GM12878 (cell line): ENCODE measurements at regions not wholly inside any gene's neighbourhood (a gene's known extent, or its start where the extent isn't known, plus 50 kb on each side); places are given as distances from the start of the nearest gene placed in this dataset.

Experiments
- ATAC-seq: fragments of 200-7000 bp; cut with Tn5 transposase; 3 replicates; pipeline ENCODE4 v1.9.1; 2020; ENCODE audit warnings: mild to moderate bottlenecking, moderate library complexity
- BruUV-seq: library from RNA; stranded (reverse); fragments of 400-500 nt; replicated peaks from 2 replicates; lab custom pipeline; 2021; lab: Mats Ljungman, UMichigan
- CTCF ChIA-PET: fragments of 300-600 bp; sonication (Branson Sonifier 250); formaldehyde crosslinking; extraction: SDS; loops from one replicate; lab custom pipeline; 2021; ENCODE audit warnings: inconsistent platforms; lab: Yijun Ruan, JAX
- POLR2A ChIA-PET: fragments of 350-600 bp; formaldehyde crosslinking; extraction: SDS; loops from one replicate; lab custom pipeline; 2021; ENCODE audit warnings: inconsistent platforms; lab: Charles Lee
- RAD21 ChIA-PET: fragments of 300-600 bp; sonication (Branson Sonifier 250); formaldehyde crosslinking; loops from one replicate; lab custom pipeline; 2023; ENCODE audit warnings: antibody characterized with exemption; ENCODE audit not compliant: unreplicated experiment; lab: Charles Lee
- SMC1A ChIA-PET: fragments of 300-600 bp; sonication (Branson Sonifier 250); formaldehyde crosslinking; loops from one replicate; lab custom pipeline; 2023; ENCODE audit not compliant: unreplicated experiment, uncharacterized antibody; lab: Charles Lee
- DNase-seq: peaks from one replicate; pipeline ENCODE4 v3.0.0-alpha.2; 2011; ENCODE audit warnings: low read depth, low spot score
- FAIRE-seq: peaks from 3 replicates; lab custom pipeline; 2011; peaks lifted over from hg19 to GRCh38; lab: Jason Lieb, UNC
- H2AFZ ChIP-seq: 2 replicates; pipeline ENCODE4 v1.6.0; 2011; ENCODE audit warnings: low read depth, low read length, control low read depth; ENCODE audit not compliant: control insufficient read depth
- H3K27ac ChIP-seq: 2 replicates; pipeline ENCODE4 v1.5.1; 2011; ENCODE audit warnings: control low read depth; ENCODE audit not compliant: control insufficient read depth, insufficient read depth
- H3K27me3 ChIP-seq, 2 experiments: replicated peaks in 1 of 2; 2 replicates each; pipeline versions ENCODE4 v1.6.0 to v1.6.1; 2011; ENCODE audit warnings: low read length in 1 of 2; ENCODE audit not compliant: control insufficient read depth in 2 of 2, insufficient read depth in 2 of 2
- H3K36me3 ChIP-seq, 2 experiments: 2 replicates each; pipeline ENCODE4 v1.5.1; 2011; ENCODE audit warnings: low read length in 1 of 2; ENCODE audit not compliant: control insufficient read depth in 2 of 2, insufficient read depth in 2 of 2
- H3K4me1 ChIP-seq: 2 replicates; pipeline ENCODE4 v1.6.1; 2011; ENCODE audit warnings: mild to moderate bottlenecking, low read length, moderate library complexity, mixed read lengths; ENCODE audit not compliant: control insufficient read depth, insufficient read depth
- H3K4me2 ChIP-seq: 2 replicates; pipeline ENCODE4 v1.6.0; 2011; ENCODE audit warnings: control low read depth; ENCODE audit not compliant: control insufficient read depth, insufficient read depth
- H3K4me3 ChIP-seq: fragments of 200-600 bp; sonication (generic); 2 replicates; pipeline ENCODE4 v1.5.1; 2016
- H3K79me2 ChIP-seq: 2 replicates; pipeline ENCODE4 v1.6.0; 2011; ENCODE audit warnings: low read length; ENCODE audit not compliant: control insufficient read depth, insufficient read depth
- H3K9ac ChIP-seq: 2 replicates; pipeline ENCODE4 v1.8.0; 2011; ENCODE audit warnings: low read length, control low read depth, mixed read lengths; ENCODE audit not compliant: control insufficient read depth, insufficient read depth
- H3K9me3 ChIP-seq: replicated peaks from 3 replicates; pipeline ENCODE4 v1.5.1; 2011; ENCODE audit warnings: mild to moderate bottlenecking, low read length; ENCODE audit not compliant: control insufficient read depth, insufficient read depth
- H4K20me1 ChIP-seq: 2 replicates; pipeline ENCODE4 v1.6.0; 2011; ENCODE audit not compliant: control insufficient read depth, insufficient read depth
- BMI1 ChIP-seq: fragments of 450-650 bp; IDR thresholded peaks from 2 replicates; pipeline ENCODE4 v1.6.1; 2016; ENCODE audit warnings: mild to moderate bottlenecking, moderate library complexity, borderline replicate concordance
- CREM ChIP-seq: IDR thresholded peaks from 2 replicates; pipeline ENCODE4 v1.6.1; 2014; ENCODE audit warnings: antibody characterized with exemption, low read depth
- HCFC1 ChIP-seq: fragments of 150-350 bp; IDR thresholded peaks from 2 replicates; pipeline ENCODE4 v1.6.1; 2014; ENCODE audit warnings: low read length
- IRF4 ChIP-seq: IDR thresholded peaks from 2 replicates; pipeline ENCODE4 v1.6.1; 2011; ENCODE audit warnings: low read depth, low read length
- MYB ChIP-seq: fragments of 150-350 bp; IDR thresholded peaks from 2 replicates; pipeline ENCODE4 v1.6.1; 2014; ENCODE audit warnings: mild to moderate bottlenecking, low read depth, low read length, borderline replicate concordance
- NR2F1 ChIP-seq: fragments of 450-650 bp; conservative IDR thresholded peaks from 2 replicates; pipeline ENCODE4 v1.6.1; 2017; ENCODE audit warnings: mild to moderate bottlenecking
- NRF1 ChIP-seq: conservative IDR thresholded peaks from 2 replicates; pipeline ENCODE4 v1.6.1; 2011; ENCODE audit warnings: mild to moderate bottlenecking, low read depth, low read length, improper control_type of control experiment
- POU2F2 ChIP-seq: IDR thresholded peaks from 3 replicates; pipeline ENCODE4 v1.6.1; 2011; ENCODE audit warnings: low read depth, mild to moderate bottlenecking, low read length, borderline replicate concordance
- SMAD1 ChIP-seq: fragments of 450-650 bp; IDR thresholded peaks from 2 replicates; pipeline ENCODE4 v1.6.1; 2018; ENCODE audit warnings: mild to moderate bottlenecking, low read depth; ENCODE audit not compliant: partially characterized antibody
- SMC3 ChIP-seq: IDR thresholded peaks from 2 replicates; pipeline ENCODE4 v1.6.1; 2011; ENCODE audit warnings: low read length, improper control_type of control experiment, borderline replicate concordance
- SUZ12 ChIP-seq: fragments of 200-600 bp; sonication (generic); IDR thresholded peaks from one replicate; pipeline ENCODE4 v1.6.1; 2018; ENCODE audit warnings: antibody characterized with exemption, mild to moderate bottlenecking; ENCODE audit not compliant: unreplicated experiment
- YBX1 ChIP-seq: fragments of 450-650 bp; IDR thresholded peaks from 2 replicates; pipeline ENCODE4 v1.6.1; 2016; ENCODE audit warnings: antibody characterized with exemption
- ZNF622 ChIP-seq: fragments of 450-650 bp; IDR thresholded peaks from 2 replicates; pipeline ENCODE4 v1.6.1; 2017; ENCODE audit warnings: mild to moderate bottlenecking, inconsistent platforms
- WGBS: methylation state at CpG from one replicate; pipeline ENCODE4 v1.1.6; 2016; ENCODE audit warnings: low lambda C conversion rate; ENCODE audit not compliant: insufficient replicate concordance, insufficient coverage; ENCODE audit errors: missing lambda C conversion rate; 5-methylcytosine and 5-hydroxymethylcytosine counted together
- in situ Hi-C: fragments of 300-500 bp; cut with MboI; formaldehyde crosslinking; loops from 9 replicates; pipeline ENCODE4 v1.14.3; 2018; ENCODE audit warnings: mixed read lengths
- intact Hi-C: fragments of 100-400 bp; cut with micrococcal nuclease; formaldehyde crosslinking; loops from one replicate; pipeline ENCODE4 v1.14.2; 2022; ENCODE audit not compliant: unreplicated experiment
- TF ChIP-seq, protein P1 (sequence below): fragments of 450-650 bp; formaldehyde crosslinking; IDR thresholded peaks from 2 replicates; pipeline ENCODE4 v1.4.0; 2020; ENCODE audit warnings: mild to moderate bottlenecking, moderate library complexity
- TF ChIP-seq, protein P2 (sequence below): IDR thresholded peaks from 2 replicates; pipeline ENCODE4 v1.6.1; 2011; ENCODE audit warnings: borderline replicate concordance, low read depth, mild to moderate bottlenecking, moderate library complexity, mixed read lengths, low read length; ENCODE audit not compliant: insufficient read depth; ENCODE audit errors: extremely low read length

- DNase-seq, result no peak
Observed at GRCh38 chr7:3164380-3164792, 120.7 kb upstream of the CARD11 start.

GRCh38 chr7:3165681-3166580 lies 122.3 kb upstream of the CARD11 start:
- DNase-seq, result no peak
- FAIRE-seq, result no peak
- no peak overlapping the region for H3K27ac ChIP-seq
- no peak for ATAC-seq
- no peaks in the 10 kb centered on the region for H3K4me1 ChIP-seq
- H3K9ac ChIP-seq, result no peak overlapping the region
- 41% methylated on average over 21 of the region's 21 CpGs for WGBS
- H3K27me3 ChIP-seq, result no peaks in the 10 kb centered on the region; a peak in 2 of 4 replicates
- CTCF ChIA-PET, result no interaction called here
- H3K4me2 ChIP-seq, result no peak overlapping the region
- H3K79me2 ChIP-seq, result no peaks in the 10 kb centered on the region
- BruUV-seq, result no TSS peak
- SMC1A ChIA-PET, result no interaction called here
- no peaks in the 10 kb centered on the region for H4K20me1 ChIP-seq
- no peaks in the 10 kb centered on the region for H3K9me3 ChIP-seq
- no peak overlapping the region for H2AFZ ChIP-seq
- in situ Hi-C loops (no loop called here), intact Hi-C loops (no loop called here)
- RAD21 ChIA-PET, result no interaction called here
- no peak overlapping the region for H3K4me3 ChIP-seq
- no peaks in the 10 kb centered on the region for H3K36me3 ChIP-seq
- POLR2A ChIA-PET, result no interaction called here
- no peak for TF ChIP-seq NR2F1
- TF ChIP-seq, protein P1, sequence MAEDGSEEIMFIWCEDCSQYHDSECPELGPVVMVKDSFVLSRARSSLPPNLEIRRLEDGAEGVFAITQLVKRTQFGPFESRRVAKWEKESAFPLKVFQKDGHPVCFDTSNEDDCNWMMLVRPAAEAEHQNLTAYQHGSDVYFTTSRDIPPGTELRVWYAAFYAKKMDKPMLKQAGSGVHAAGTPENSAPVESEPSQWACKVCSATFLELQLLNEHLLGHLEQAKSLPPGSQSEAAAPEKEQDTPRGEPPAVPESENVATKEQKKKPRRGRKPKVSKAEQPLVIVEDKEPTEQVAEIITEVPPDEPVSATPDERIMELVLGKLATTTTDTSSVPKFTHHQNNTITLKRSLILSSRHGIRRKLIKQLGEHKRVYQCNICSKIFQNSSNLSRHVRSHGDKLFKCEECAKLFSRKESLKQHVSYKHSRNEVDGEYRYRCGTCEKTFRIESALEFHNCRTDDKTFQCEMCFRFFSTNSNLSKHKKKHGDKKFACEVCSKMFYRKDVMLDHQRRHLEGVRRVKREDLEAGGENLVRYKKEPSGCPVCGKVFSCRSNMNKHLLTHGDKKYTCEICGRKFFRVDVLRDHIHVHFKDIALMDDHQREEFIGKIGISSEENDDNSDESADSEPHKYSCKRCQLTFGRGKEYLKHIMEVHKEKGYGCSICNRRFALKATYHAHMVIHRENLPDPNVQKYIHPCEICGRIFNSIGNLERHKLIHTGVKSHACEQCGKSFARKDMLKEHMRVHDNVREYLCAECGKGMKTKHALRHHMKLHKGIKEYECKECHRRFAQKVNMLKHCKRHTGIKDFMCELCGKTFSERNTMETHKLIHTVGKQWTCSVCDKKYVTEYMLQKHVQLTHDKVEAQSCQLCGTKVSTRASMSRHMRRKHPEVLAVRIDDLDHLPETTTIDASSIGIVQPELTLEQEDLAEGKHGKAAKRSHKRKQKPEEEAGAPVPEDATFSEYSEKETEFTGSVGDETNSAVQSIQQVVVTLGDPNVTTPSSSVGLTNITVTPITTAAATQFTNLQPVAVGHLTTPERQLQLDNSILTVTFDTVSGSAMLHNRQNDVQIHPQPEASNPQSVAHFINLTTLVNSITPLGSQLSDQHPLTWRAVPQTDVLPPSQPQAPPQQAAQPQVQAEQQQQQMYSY (CRISPR knock-in tag), result no peak
- no peak for TF ChIP-seq MYB
- TF ChIP-seq CREM, result no peak
- TF ChIP-seq NRF1, result no peak
- no peak for TF ChIP-seq SMC3
- no peak for TF ChIP-seq ZNF622
- TF ChIP-seq YBX1, result no peak
- no peak for TF ChIP-seq SUZ12
- TF ChIP-seq SMAD1, result no peak
- TF ChIP-seq POU2F2, result no peak

More at GRCh38 chr7:3164380-3164792, 120.7 kb upstream of the CARD11 start:
- TF ChIP-seq HCFC1 (no peak), IRF4 (no peak), BMI1 (no peak)
- TF ChIP-seq, protein P2, sequence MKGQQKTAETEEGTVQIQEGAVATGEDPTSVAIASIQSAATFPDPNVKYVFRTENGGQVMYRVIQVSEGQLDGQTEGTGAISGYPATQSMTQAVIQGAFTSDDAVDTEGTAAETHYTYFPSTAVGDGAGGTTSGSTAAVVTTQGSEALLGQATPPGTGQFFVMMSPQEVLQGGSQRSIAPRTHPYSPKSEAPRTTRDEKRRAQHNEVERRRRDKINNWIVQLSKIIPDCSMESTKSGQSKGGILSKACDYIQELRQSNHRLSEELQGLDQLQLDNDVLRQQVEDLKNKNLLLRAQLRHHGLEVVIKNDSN, result no peak
- TF ChIP-seq, all 136 proteins: peak for 0
- Histone ChIP-seq H3K79me2 (no peaks in the 10 kb centered on the region), H2AFZ (no peak overlapping the region), H3K4me3 (no peak overlapping the region), H3K27me3 (no peaks in the 10 kb centered on the region; a peak in 1 of 4 replicates), H3K27ac (no peak overlapping the region), H4K20me1 (no peaks in the 10 kb centered on the region), H3K4me2 (no peak overlapping the region), H3K9me3 (no peaks in the 10 kb centered on the region), H3K9ac (no peak overlapping the region), H3K4me1 (no peaks in the 10 kb centered on the region), H3K36me3 (no peaks in the 10 kb centered on the region)
- in situ Hi-C loops, result no loop called here
- intact Hi-C loops, result no loop called here
- ATAC-seq (no peak), FAIRE-seq (no peak)
- WGBS, result 30% methylated on average over 10 of the region's 10 CpGs
- SMC1A ChIA-PET, result no interaction called here
- RAD21 ChIA-PET, result no interaction called here
- POLR2A ChIA-PET, result no interaction called here
- CTCF ChIA-PET, result interaction anchor here (1.4 kb wide), 1 partner anchor 99 kb away, joined by 4 read pairs; no protein-coding TSS in a partner anchor
- BruUV-seq, result no TSS peak
